Astrocyte (in vitro differentiated cells and primary cell): ENCODE measurements at regions not wholly inside any gene's neighbourhood (a gene's known extent, or its start where the extent isn't known, plus 50 kb on each side); places are given as distances from the start of the nearest gene placed in this dataset.

ENCODE experiments used
- DNase-seq: peaks from one replicate; pipeline ENCODE4 v3.0.0-alpha.2; 2010; ENCODE audit warnings: low read depth
- FAIRE-seq: peaks from 2 replicates; lab custom pipeline; 2011; peaks lifted over from hg19 to GRCh38; lab: Jason Lieb, UNC
- H2AFZ ChIP-seq: 2 replicates; pipeline ENCODE4 v1.6.0; 2012; ENCODE audit warnings: low read depth, low read length, inconsistent platforms
- H3K27ac ChIP-seq: 2 replicates; pipeline ENCODE4 v1.5.1; 2011; ENCODE audit warnings: low read depth, low read length, inconsistent platforms
- H3K27me3 ChIP-seq: 2 replicates; pipeline ENCODE4 v1.6.0; 2011; ENCODE audit warnings: low read length, inconsistent platforms; ENCODE audit not compliant: insufficient read depth
- H3K36me3 ChIP-seq: 2 replicates; pipeline ENCODE4 v1.5.1; 2011; ENCODE audit warnings: low read length, inconsistent platforms; ENCODE audit not compliant: insufficient read depth
- H3K4me1 ChIP-seq: 2 replicates; pipeline ENCODE4 v1.5.1; 2011; ENCODE audit warnings: low read length, inconsistent platforms; ENCODE audit not compliant: insufficient read depth
- H3K4me2 ChIP-seq: 2 replicates; pipeline ENCODE4 v1.6.0; 2012; ENCODE audit warnings: low read length, inconsistent platforms
- H3K4me3 ChIP-seq: 2 replicates; pipeline ENCODE4 v1.5.1; 2011; ENCODE audit warnings: low read depth, mild to moderate bottlenecking, low read length, inconsistent platforms; ENCODE audit not compliant: insufficient read depth
- H3K79me2 ChIP-seq: 2 replicates; pipeline ENCODE4 v1.6.0; 2012; ENCODE audit warnings: mild to moderate bottlenecking, low read length, inconsistent platforms; ENCODE audit not compliant: insufficient read depth
- H3K9ac ChIP-seq: 2 replicates; pipeline ENCODE4 v1.6.0; 2012; ENCODE audit warnings: mild to moderate bottlenecking, low read length, inconsistent platforms
- H3K9me3 ChIP-seq: 2 replicates; pipeline ENCODE4 v1.5.1; 2012; ENCODE audit warnings: low read depth, mild to moderate bottlenecking, low read length, inconsistent platforms; ENCODE audit not compliant: insufficient read depth
- H4K20me1 ChIP-seq: 2 replicates; pipeline ENCODE4 v1.6.0; 2012; ENCODE audit warnings: low read length, inconsistent platforms; ENCODE audit not compliant: insufficient read depth
- H3K27ac Mint-ChIP-seq: one replicate; pipeline ENCODE4 v1.8.0; 2021; ENCODE audit warnings: mild to moderate bottlenecking, mixed read lengths; ENCODE audit not compliant: unreplicated experiment
- H3K27me3 Mint-ChIP-seq: one replicate; pipeline ENCODE4 v1.8.0; 2021; ENCODE audit warnings: low read depth, mixed read lengths; ENCODE audit not compliant: unreplicated experiment
- H3K36me3 Mint-ChIP-seq: one replicate; pipeline ENCODE4 v1.8.0; 2021; ENCODE audit warnings: low read depth, mixed read lengths; ENCODE audit not compliant: unreplicated experiment
- H3K4me1 Mint-ChIP-seq: one replicate; pipeline ENCODE4 v1.8.0; 2021; ENCODE audit warnings: low read depth, mixed read lengths; ENCODE audit not compliant: unreplicated experiment
- H3K4me3 Mint-ChIP-seq: one replicate; pipeline ENCODE4 v1.8.0; 2021; ENCODE audit warnings: mild to moderate bottlenecking, moderate library complexity, mixed read lengths; ENCODE audit not compliant: unreplicated experiment
- H3K9me3 Mint-ChIP-seq: one replicate; pipeline ENCODE4 v1.8.0; 2021; ENCODE audit warnings: mild to moderate bottlenecking, mixed read lengths; ENCODE audit not compliant: unreplicated experiment
- CTCF ChIP-seq: IDR thresholded peaks from 2 replicates; pipeline ENCODE4 v1.5.1; 2011; ENCODE audit warnings: low read depth, mild to moderate bottlenecking, inconsistent platforms, low read length, moderate library complexity; ENCODE audit not compliant: insufficient read depth
- EZH2 ChIP-seq: IDR thresholded peaks from 2 replicates; pipeline ENCODE4 v1.6.1; 2012; ENCODE audit warnings: mild to moderate bottlenecking, low read length, inconsistent platforms; ENCODE audit not compliant: insufficient read depth

GRCh38 chr19:27896091-27896490, 1316.9 kb downstream of the UQCRFS1 start:
- Histone ChIP-seq H3K79me2 (no peaks in the 10 kb centered on the region), H3K9me3 (peaks cover 10% of the 10 kb centered on the region), H2AFZ (no peak overlapping the region), H3K4me2 (no peak overlapping the region), H3K27ac (no peak overlapping the region), H3K27me3 (no peaks in the 10 kb centered on the region), H3K4me3 (no peak overlapping the region), H3K4me1 (no peaks in the 10 kb centered on the region), H3K9ac (no peak overlapping the region), H4K20me1 (no peaks in the 10 kb centered on the region), H3K36me3 (no peaks in the 10 kb centered on the region)
- TF ChIP-seq CTCF (no peak), EZH2 (no peak)
- Mint-ChIP-seq H3K9me3 (peaks cover 30% of the 10 kb centered on the region), H3K4me1 (no peaks in the 10 kb centered on the region), H3K27me3 (peaks cover 6% of the 10 kb centered on the region), H3K36me3 (no peaks in the 10 kb centered on the region), H3K27ac (no peak overlapping the region), H3K4me3 (no peak overlapping the region)
- DNase-seq (no peak), FAIRE-seq (no peak)

- no peak for DNase-seq
- Histone ChIP-seq H3K4me1 (no peaks in the 10 kb centered on the region), H3K27me3 (no peaks in the 10 kb centered on the region), H3K36me3 (no peaks in the 10 kb centered on the region), H3K4me2 (no peak overlapping the region), H3K27ac (no peak overlapping the region), H4K20me1 (no peaks in the 10 kb centered on the region), H2AFZ (no peak overlapping the region), H3K79me2 (no peaks in the 10 kb centered on the region), H3K4me3 (no peak overlapping the region), H3K9ac (no peak overlapping the region), H3K9me3 (peaks cover 16% of the 10 kb centered on the region)
- no peaks in the 10 kb centered on the region for H3K4me1 Mint-ChIP-seq
- H3K9me3 Mint-ChIP-seq: peaks cover 27% of the 10 kb centered on the region
- H3K36me3 Mint-ChIP-seq: no peaks in the 10 kb centered on the region
- peaks cover 2% of the 10 kb centered on the region for H3K27me3 Mint-ChIP-seq
- H3K4me3 Mint-ChIP-seq: no peak overlapping the region
- no peak for TF ChIP-seq EZH2
- TF ChIP-seq CTCF: no peak
- FAIRE-seq: no peak
- no peak overlapping the region for H3K27ac Mint-ChIP-seq
These were observed 1317.8 kb downstream of the UQCRFS1 start for GRCh38 chr19:27894906-27895754.

- Histone ChIP-seq H3K4me3 (no peak overlapping the region), H3K36me3 (no peaks in the 10 kb centered on the region), H3K9me3 (peaks cover 24% of the 10 kb centered on the region), H4K20me1 (no peaks in the 10 kb centered on the region), H3K27me3 (no peaks in the 10 kb centered on the region), H3K9ac (no peak overlapping the region), H3K27ac (no peak overlapping the region), H3K4me2 (no peak overlapping the region), H2AFZ (no peak overlapping the region), H3K4me1 (no peaks in the 10 kb centered on the region), H3K79me2 (no peaks in the 10 kb centered on the region)
- no peak overlapping the region for H3K4me3 Mint-ChIP-seq
- peaks cover 30% of the 10 kb centered on the region for H3K9me3 Mint-ChIP-seq
- no peak overlapping the region for H3K27ac Mint-ChIP-seq
- no peaks in the 10 kb centered on the region for H3K36me3 Mint-ChIP-seq
- DNase-seq: no peak
- FAIRE-seq: no peak
- no peak for TF ChIP-seq CTCF
- no peak for TF ChIP-seq EZH2
- H3K27me3 Mint-ChIP-seq: no peaks in the 10 kb centered on the region
- H3K4me1 Mint-ChIP-seq: no peaks in the 10 kb centered on the region
These were observed 1320.5 kb downstream of the UQCRFS1 start for GRCh38 chr19:27892500-27892899.
